HG02759 (cell line): ENCODE measurements at regions not wholly inside any gene's neighbourhood (a gene's known extent, or its start where the extent isn't known, plus 50 kb on each side); places are given as distances from the start of the nearest gene placed in this dataset.
"Not testable (repeated sequence)": the region's sequence is repeated elsewhere in the genome, so short reads cannot be mapped to it uniquely, and the experiment has no call there.

ENCODE experiments used
- ATAC-seq: cut with Tn5 transposase; IDR thresholded peaks from one replicate; pipeline ENCODE4 v1.9.1; 2021; ENCODE audit warnings: mild to moderate bottlenecking, moderate library complexity; ENCODE audit not compliant: unreplicated experiment

DNA sequence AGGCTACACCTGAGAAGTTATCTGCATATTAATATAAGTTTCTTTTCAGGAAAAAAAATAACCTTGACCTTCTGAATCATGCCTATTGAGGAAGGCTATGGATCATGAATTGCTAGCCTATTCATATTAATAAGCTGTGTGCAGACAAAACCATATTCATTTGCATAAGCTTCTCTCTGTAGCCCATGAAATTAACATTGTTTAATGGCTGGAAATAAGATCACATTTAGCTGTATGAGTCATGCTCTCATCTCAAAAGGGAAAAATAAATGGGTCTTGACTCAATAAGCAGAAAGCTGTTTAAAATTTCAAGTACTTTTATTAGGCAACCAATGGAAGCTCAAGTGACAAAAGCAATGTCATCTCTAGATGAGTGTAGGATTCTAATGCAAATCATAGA, 330.0 kb upstream of the DEPDC1 start:
- no peak for ATAC-seq

DNA sequence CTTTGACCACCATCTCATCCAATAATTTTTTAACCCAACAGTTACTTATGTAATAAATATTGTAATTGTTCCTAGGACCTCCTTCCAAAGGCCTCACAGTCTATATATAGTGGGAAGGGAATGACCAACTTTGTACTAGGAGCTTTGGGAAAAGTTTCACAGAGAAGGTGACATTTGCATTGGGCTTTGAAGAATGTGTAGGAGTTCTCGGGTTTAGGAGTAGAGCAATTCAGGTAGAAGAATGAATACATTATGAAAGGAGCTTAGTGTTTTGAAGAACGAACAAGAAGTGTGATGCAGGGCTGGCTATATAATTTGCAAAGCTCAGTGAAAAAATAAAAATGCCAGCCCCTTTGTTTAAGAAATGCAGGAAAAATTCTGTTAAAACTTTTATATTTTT, 330.4 kb upstream of the DEPDC1 start:
- ATAC-seq, result no peak

DNA sequence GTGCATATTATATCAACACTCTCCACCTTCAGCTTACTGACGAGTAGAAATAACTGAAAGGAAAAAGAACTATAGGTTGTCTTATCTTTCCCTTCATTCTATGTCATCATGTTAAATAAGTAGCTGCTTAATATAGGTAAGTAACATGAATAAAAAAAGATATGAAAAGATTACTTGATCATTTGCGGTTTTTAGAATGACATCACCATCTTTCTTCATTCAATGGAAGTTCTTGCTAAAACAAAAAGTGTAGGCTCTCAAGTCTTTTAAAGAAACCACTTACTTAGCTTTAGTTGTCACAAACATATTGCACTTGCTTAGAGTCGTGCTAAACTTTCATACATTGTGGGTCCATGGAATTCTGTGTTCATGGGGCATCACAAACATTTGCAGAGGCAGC, 331.1 kb upstream of the DEPDC1 start:
- ATAC-seq, result no peak

DNA sequence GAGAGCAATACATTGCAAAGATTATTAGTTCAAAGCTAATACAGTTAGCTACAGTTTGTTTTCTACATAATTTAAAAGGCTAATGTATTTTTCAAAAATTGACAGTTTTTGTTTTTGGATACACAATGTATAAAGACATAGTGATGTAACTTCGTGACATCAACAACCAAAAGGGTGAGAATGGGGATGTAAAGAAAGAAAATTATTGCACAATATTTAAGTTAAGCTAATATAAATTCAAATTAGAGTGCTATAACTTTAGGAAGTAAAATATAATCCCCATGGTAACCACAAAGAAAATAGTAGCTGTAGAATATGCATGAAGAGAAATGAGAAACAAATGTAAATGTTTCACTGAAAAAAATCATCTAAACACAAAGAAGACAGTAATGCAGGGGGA, 334.4 kb upstream of the DEPDC1 start:
- no peak for ATAC-seq

DNA sequence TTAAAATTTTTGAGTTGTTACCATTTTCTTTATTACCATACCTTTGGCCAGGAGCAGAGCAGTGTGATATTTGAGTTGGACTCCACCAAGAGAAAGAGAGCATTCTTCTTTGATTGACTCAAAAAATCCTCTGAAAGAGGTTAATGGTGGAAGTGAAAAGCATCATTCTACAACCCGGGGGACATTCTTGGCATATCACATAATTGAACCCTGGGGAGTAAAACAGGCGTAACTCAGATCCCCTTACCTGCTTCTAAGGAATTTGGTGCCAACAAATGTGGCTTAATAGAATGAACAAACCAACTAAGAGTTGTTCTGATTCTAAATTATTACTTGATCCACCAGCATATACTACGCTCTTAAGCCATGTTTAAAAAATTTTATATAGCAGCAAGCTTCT, 351.1 kb upstream of the DEPDC1 start:
- ATAC-seq, result no peak

DNA sequence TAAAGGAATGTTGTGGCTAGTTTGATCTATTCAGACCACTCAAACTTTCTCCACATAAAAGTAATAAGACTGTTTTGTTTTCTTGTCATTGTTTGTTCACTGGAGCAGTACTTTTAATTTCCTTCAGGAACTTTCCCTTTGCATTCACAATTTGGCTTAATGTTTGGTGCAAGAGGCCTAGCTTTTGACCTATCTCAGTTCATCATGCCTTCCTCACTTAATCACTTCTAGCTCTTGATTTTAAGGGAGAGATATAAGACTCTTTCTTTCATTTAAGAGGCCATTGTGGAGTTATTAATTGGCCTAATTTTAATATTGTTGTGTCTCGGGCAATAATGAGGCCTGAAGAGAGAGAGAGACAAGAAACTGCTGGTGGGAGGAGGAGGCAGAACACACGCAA, 371.7 kb upstream of the DEPDC1 start:
- ATAC-seq, result no peak

DNA sequence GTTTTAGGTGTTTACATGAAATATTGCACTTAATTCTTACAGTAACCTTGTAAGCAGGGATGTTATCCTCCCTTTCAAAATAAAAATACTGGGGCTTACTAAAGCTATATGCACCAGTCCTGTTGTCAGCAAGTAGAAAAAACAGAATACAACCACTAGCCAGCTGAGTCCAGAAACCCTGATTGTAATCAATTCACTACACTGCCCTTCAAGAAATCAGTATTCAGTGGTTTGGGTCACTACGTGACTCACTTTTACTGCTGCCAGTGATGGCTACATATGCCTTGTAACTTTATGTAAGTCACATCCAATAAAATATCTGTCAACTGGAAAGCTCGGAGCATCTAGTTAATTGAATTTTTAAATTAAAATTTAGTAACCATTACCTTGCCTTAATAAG, 376.3 kb upstream of the DEPDC1 start:
- ATAC-seq, result no peak

DNA sequence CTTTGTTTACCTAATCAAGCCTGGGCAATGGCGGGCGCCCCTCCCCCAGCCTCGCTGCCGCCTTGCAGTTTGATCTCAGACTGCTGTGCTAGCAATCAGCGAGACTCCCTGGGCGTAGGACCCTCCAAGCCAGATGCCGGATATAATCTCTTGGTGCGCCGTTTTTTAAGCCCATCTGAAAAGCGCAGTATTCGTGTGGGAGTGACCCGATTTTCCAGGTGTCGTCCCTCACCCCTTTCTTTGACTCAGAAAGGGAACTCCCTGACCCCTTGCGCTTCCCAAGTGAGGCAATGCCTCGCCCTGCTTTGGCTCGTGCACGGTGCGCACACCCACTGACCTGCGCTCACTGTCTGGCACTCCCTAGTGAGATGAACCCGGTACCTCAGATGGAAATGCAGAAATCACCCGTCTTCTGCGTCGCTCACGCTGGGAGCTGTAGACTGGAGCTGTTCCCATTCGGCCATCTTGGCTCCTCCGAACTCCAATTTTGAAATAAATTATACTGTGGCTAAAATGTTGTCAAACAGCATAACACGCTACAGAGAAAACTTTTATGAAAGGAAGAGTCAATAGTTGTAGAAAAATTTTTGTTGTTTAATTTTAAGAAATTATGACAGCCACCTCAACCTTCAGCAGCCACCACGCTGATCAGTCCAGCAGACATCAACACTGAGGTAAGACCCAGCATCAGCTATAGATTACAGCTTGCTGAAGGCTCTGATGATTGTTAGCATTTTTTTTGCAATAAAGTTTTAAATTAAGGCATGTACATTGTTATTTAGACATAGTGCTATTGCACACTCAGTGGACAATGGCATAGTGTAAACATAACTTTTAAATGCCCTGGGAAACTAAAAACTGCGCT, 384.7 kb upstream of the DEPDC1 start:
- not testable (repeated sequence) for ATAC-seq

DNA sequence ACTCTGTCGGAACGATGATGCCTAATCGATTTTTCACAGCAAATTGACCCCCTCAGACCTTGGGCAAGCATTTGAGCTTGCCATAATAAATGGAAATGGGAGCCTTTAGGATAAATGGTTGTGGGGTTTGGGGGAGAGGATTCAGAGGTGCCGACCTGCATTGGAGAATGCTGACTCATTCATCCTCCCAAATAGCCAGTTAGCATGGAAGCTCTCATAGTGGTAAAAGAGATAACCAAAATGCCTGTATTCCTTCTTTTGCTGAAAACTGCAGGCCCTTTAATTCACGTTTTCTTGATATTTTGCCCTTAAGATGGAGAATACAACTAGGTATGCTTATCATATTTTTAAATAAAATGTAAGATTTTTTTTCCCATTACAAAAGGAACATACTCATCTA, 392.6 kb upstream of the DEPDC1 start:
- no peak for ATAC-seq

DNA sequence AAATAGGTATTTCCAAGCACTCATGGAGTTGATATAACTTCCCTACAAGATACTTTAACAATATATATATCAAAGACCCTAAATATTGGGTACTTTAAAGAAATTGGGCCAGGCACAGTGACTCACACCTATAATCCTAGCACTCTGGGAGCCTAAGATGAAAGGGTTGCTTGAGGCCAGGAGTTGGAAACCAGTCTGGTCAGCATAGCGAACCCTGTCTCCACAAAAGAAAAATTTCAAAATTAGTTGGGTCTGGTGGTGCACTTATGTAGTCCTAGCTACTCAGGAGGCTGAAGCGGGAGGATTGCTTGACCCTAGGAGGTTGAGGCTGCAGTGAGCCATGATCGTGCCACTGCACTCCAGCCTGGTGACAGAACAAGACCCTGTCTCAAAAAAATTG, 393.9 kb upstream of the DEPDC1 start:
- no peak for ATAC-seq

DNA sequence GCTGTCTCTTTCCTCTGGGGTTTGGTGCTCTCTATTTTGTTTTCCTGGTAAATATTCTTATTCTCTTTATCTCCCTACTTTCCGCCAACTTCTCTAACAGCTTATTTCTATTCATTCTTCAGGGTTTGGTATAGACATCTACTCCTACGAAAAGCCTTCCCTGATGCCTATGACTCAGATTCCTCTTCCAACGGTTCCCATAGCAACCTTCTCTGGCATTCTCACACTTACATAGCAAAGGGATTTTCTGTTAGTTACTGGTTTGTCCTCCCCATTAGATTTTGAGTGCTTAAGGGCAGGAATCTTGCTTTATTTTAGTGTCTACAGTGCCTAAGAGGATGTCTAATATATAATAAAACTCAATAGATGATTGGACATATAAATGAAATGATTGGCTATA, 407.6 kb upstream of the DEPDC1 start:
- no peak for ATAC-seq

DNA sequence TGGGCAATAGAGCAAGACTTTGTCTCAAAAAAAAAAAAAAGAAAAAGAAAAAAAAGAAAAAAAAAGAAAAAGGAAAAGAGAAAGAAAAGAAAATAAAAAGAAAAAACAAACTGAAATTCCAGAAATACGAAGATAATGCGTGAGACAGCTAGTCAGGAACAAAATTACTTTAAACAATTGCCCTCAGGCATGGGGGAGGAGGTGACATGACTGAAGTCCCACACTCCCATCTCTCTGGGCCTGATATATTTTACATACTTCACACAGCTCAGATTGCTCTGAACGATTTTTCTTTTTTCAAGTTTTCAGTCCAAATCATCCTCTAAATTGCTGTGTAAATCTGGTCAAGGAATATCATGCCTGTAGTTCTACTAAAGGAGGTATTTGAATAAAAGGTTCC, 409.5 kb upstream of the DEPDC1 start:
- no peak for ATAC-seq

DNA sequence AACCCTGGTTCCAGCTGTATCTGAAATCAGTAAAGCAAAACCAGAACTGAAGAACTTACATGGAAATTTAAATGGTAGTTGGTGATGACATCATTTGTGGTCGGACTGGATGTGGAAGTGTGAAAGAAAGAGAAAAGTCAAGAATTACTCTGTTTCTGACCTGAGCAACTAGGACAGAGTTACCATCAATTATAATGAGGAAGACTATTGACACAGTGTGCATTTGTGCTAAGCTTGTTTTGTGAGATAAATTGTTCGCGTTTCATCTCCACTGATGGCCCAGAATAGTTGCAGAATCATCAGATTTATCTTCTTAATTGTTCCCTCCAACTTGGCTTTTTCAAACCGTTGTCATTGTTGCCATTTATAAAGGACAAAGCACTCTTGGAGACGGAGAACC, 410.6 kb upstream of the DEPDC1 start:
- no peak for ATAC-seq

DNA sequence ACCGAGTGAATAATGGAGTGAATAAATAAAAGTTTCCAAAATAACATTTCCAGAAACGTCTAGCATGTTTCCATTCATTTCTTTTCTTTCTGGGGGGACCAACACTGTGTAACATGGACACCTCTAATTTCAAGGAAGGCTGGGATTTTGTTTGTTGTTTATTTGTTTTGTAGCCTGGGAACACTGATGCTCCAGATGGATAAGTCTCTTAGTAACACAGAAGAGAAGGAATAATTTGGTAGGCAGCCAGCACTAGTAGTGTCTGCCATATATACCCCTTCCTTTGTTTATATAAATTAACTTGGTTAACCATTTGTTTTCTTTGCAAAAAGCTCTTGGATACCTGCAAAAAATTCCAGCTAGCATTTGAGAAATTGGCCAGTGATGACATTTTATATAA, 411.4 kb upstream of the DEPDC1 start:
- ATAC-seq, result no peak

DNA sequence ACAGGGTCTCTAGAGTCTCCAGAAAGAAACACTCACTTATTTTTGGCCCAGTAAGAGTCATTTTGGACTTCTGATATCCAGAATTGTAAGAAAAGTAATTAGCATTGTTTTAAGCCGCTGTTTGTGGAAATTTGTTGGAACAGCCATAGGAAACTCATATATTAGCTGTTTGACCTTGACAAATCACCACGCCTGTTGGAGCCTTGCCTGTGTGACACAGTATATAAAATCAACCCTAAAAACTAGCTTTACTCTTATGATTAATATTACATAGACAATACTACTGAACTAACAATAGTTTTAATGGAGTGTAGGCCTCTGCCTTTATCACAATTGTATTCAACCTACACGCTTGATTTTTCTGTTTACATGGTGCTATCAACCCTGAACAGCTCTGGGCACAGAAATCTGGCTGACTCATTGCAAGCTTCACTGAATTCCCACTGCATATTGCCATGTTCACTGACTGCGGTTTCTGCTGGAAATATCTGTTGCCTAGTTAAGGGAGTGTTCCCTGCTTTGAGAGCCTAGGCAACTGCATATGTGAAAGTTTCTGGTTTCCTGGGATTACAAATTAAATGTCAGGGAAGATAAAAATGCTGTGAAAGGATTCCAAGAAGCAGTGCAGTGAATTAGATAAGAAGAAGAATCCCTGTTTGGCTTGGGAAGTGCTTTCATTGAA, 419.5 kb upstream of the DEPDC1 start:
- no peak for ATAC-seq

DNA sequence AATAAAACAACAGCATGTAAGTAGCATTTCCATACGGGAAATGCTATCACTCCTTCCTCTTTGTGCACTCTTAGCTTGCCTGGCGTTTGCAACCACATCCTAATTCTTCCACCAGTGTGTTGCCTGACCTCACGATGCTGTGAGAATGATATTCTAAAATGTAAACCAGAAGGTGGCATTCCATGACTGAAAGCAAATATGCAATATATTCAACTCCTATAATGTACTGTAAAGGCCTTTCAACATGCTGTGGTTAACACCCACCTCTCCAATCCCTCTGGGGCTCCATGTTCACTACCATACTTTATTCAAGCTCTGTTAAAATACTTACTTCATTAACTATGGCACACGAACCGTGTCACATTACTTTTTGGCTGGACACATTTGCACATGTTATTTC, 420.6 kb upstream of the DEPDC1 start:
- ATAC-seq, result no peak

DNA sequence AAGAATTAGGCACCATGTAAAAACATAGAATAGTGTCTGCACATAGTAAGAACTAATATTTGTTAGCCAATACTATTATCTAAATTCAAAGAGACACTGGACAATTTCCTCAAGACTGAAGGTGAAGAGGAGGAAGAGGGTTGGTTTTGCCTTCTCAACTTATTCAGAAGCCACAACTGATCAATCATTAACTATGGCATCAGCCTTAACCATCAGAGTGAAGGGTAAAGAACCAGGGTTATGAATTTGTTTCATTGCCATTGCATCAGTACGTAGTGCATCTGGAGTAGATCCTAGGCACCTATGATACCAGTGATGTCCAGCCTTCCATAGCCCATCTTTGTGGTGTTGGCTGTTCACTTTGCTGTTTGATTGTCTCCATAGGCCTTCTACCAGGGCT, 421.7 kb upstream of the DEPDC1 start:
- peak; percentile 64 for ATAC-seq

DNA sequence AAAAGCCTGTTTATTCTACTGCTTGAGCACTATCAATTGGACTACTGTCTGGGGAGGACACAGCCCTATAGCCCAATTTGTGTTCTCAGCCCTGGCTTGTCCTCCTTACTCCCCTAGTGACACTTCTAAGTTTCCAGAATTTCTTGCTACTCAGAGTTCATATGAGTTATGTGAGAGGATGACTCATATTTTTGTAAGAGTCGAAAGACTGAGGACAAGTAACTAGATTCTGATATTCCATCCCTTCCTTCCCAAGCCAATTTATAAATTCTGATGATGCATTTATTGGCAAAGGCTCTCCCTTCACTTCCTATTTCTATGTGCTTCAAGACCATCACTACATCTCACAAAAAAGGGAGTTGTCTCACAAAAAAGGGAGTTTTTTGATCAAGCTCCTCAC, 422.2 kb upstream of the DEPDC1 start:
- no peak for ATAC-seq

DNA sequence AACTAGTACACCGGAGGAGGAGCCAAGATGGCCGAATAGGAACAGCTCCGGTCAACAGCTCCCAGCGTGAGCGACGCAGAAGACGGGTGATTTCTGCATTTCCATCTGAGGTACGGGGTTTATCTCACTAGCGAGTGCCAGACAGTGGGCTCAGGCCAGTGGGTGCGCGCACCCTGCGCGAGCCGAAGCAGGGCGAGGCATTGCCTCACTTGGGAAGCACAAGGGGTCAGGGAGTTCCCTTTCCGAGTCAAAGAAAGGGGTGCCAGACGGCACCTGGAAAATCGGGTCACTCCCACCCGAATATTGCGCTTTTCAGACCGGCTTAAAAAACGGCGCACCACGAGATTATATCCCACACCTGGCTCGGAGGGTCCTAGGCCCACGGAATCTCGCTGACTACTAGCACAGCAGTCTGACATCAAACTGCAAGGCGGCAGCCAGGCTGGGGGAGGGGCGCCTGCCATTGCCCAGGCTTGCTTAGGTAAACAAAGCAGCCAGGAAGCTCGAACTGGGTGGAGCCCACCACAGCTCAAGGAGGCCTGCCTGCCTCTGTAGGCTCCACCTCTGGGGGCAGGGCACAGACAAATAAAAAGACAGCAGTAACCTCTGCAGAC, 426.7 kb upstream of the DEPDC1 start:
- not testable (repeated sequence) for ATAC-seq

DNA sequence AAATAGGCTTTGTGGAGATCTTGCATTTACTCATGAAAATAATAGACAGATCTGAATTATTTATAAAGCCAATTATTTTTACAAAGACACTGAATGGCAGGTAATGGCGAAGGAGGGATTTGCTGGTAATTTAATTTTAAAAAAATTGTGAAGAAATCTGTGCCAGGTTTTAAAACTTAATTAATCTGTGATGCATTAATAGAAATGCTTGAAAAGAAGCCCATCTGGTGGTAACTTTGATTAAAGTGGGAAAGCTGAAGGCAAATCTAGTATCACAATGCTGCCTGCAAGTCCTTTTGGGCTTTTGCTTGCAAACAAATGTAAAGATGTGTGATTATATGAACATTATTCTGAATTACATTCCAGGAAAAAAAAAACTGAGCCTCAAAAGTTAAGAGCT, 433.2 kb upstream of the DEPDC1 start:
- ATAC-seq, result no peak

DNA sequence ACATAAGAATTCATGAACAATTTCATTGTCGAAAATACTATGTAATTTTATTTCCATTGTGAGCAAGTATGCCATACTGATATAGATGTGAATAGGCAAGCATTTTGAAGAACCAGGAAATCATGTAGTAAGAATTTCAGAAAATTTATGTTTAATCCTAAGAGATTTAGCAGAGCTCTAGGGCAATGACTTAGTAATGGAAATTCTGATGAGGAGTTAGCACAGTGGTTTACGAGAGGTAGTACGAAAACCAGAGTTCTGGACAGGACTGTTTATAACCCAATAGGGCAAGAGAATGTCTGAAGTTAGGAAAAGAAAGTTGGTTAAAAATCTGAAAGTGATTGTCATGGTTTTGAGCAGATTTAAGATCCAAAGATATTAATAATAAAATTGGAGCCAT, 439.6 kb upstream of the DEPDC1 start:
- no peak for ATAC-seq

DNA sequence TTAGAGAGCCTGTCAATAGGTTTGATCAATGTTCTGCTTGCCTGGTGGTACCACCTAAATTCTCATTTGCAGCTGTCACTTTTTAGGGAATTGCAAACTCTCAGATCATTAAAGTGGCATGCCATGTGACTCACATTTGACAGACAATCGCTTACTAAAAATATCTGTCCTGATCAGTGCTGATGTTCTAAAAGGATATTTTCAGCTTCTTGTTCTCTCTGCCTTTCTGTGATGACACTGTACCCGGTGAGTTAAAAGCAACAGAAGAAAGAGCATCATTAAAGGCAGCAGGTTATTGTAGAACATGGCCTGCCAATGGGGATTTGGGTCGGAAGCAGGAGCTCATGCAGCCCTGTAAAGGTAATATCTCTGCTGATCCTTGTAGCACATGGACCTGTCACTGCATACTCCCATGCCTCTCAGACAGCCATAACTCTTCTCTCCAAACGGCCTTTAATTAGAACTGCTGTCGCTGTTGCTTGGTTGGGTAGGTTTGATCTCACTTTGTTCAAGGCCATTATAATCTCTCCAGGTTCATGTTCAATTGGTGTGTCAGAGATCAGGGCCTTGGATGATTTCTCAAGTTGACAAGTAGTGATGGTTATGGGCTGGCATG, 441.3 kb upstream of the DEPDC1 start:
- ATAC-seq, result no peak
